Ecto neural progenitor cell (in vitro differentiated cells): ENCODE measurements at regions not wholly inside any gene's neighbourhood (a gene's known extent, or its start where the extent isn't known, plus 50 kb on each side); places are given as distances from the start of the nearest gene placed in this dataset.

ENCODE experiments used
- DNase-seq: peaks from one replicate; pipeline ENCODE4 v3.0.0-alpha.2; 2018; ENCODE audit warnings: low spot score

GRCh38 chr12:112559784-112560183, 141.0 kb downstream of the PTPN11 start:
- no peak for DNase-seq

DNA sequence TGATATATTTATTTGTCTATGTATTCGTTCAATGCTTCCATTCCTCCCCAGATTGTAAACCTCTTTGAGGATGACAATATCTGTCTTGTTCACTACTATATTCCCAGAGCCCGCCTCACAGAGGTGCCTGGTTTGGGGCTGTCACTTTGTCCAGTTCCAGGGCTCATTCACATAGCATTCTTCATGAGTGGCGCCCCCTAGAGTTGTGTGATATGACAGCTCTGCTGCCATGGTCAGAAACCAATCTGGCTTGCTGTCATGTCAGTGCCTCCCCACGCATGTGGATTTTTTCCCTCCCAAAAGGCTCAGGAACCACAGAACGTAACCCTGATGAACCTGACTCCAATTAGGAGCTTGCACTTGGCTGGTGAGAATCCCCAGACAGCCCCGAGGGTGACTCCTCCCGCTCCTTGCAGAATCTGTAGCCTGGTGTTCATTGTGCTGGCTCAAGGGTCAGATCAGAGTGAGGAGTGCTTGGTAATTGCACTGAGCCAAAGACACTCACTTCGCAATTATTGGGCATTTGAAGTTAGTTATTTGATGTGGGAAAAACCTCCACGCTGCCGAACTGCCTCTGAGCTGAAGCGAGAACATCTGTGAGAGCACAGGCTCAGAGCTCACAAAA, 145.5 kb downstream of the PTPN11 start:
- no peak for DNase-seq

GRCh38 chr12:112568641-112569040, 149.9 kb downstream of the PTPN11 start:
- no peak for DNase-seq

DNA sequence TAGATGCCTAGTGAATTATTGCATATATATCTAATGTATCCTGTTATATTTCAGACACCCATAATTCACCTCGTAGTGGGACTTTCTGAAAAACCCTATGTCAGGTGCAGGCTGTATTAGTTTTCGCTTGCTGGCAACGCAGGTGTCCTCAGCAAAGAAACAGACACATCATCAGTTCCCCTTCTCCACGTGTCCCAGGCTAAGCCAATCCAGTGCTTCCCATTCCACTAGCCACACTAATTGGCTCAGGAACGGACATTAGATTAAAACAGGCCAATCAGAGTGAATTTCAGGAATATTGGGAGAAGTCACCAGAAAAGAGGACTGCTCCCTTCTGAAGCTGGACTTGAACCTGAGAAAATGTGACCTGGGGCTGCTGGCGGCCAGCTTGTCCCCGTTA, 151.3 kb downstream of the PTPN11 start:
- DNase-seq = no peak

DNA sequence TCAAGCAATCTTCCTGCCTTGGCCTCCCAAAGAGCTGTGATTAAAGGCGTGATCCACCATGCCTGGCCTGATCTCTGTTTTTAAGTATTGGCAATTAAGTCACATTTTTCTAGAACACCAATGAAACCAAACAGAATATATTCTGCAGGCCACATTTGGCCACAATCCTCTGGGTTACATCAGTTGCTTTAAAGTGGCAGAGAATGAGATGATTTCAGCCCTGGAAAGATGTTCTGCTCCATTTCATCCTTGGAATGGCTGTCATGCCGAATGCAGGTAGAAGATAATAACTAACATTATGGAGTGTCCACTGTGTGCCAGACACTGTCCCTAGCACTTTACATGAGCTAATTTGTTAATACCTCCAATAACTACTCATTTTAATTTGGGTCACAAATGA, 154.4 kb downstream of the PTPN11 start:
- DNase-seq = no peak

DNA sequence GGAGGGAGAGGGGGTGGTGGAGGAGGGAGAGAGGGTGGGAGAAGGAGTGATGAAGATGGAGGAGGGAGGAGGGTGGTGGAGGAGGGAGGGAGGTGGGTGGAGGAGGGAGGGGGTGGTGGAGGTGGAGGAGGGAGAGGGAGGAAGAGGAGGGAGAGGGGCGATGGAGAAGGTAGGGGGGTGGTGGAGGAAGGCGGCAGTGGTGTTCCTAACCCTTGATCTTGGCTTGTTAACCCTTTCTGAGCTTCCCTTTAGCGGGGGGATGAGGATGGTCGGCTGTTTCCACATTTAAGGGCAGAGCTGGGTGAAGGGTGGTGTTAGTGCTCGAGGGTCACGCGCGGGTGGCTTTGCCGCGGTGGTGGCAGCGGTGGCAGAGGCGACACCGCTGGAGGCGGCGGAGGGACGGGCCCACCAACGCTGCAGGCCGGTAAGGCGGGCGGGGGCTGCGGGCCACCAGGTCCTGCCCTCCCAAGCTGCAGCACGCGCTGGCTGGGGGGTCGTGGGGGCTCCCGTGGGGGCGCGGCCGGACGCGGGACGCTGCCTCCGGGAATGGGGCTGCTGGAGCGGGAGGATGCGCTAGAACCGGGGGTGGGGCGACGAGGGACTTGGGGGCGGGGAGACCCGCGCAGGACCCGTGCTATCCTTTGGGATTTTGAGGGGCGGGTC, 156.3 kb downstream of the PTPN11 start:
- DNase-seq = peak; percentile 61

DNA sequence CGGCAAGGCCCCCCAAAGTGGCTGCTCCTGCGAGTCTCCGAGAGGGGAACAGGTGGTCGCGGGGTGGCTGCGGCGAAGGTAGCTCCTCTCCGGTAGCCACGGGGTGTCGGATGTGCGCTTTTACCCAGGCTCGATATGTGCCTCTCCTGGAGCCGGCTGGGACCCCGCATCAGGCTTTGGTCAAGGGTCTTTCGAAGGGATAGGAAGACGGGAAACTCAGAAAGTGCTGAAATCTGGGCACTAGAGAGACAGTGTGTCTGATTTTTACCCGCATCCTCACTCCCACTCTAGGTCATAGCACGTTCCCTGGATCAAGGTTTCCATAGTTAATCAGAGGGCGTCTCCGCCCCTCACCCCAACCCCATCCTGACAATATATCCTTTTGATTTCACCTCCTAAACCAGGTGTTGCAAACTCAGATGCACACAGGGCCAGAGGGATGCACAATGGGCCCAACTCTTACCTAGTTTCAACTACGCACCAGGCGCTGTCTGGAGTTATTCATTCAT, 156.9 kb downstream of the PTPN11 start:
- DNase-seq = no peak

DNA sequence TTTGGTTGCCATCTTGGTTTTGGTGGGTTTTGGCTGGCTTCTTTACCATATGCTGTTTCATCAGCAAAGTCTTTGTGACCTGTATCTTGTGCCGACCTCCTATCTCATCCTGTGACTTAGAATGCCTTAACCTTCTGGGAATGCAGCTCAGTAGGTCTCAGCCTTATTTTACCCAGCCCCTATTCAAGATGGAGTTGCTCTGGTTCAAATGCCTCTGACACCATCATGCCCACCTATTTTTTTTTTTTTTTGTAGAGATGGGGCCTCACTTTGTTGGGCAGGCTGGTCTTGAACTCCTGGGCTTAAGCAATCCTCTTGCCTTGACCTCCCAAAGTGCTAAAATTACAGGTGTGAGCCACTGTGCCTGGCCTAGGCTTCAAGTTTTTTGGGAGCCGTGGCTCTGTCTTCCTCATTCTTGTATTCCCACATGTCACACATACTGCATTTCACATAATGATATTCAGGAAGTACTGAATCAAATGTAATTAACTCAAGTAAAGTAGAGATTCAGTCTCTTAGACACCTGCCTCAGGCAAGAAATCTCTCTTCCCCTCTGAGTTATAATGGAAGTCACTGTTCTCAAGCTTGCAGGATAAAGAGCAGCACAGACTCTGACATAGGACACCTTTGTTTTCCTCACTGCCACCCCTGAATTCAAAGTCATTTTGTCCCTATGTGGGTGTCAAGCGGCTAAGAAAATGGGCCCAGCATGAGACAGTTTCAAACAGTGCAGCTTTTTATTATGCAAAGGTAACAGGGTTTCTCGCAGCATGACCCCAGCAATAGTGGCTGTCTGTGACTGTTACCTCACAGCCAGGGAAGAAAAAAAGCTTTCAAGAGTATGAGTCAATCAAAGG, 159.0 kb downstream of the PTPN11 start:
- no peak for DNase-seq

DNA sequence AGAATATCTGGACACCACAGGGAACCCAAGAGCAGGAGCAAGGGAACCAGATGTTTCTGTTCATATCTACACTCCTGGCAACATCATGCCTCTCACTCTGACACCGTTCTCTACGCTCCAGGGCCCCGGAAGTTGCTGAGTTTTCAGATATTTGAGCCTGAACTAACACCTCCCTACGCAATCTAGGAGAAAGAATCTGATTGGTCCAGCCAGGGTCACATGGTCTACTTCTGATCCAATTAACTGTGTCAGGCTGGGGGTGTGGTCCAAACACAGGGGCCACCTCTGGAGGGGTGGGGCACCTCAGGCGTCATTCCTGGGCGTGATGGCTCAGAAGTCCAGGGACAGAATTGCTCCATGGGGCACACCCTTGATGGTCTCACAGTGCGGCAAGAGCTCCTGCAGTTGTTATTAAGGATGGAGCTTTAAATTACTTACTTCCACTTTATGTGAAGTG, 165.5 kb downstream of the PTPN11 start:
- DNase-seq = peak; percentile 56

GRCh38 chr12:112586148-112586783, 167.5 kb downstream of the PTPN11 start:
- no peak for DNase-seq

- DNase-seq = no peak
Observed at GRCh38 chr12:112589275-112589674, 170.5 kb downstream of the PTPN11 start.

DNA sequence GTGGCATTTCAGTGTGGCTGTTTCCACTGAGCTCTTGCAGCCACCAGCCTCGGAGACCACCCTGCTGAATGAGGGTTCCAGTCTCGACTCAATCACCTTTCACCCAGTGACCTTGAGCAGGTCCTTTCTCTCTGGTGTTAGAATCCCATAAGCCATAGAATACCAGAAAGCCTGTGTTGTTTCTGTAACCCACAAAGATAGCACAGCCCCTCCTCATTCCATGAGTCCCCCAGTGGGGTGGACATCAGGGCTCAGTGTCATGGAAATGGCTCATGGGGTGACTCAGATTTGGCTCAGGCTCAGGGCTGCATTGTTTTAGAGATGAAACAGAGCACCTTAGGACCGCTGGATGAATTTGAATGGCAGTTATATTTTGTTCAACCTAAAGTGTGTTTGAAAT, 171.5 kb downstream of the PTPN11 start:
- DNase-seq = no peak

DNA sequence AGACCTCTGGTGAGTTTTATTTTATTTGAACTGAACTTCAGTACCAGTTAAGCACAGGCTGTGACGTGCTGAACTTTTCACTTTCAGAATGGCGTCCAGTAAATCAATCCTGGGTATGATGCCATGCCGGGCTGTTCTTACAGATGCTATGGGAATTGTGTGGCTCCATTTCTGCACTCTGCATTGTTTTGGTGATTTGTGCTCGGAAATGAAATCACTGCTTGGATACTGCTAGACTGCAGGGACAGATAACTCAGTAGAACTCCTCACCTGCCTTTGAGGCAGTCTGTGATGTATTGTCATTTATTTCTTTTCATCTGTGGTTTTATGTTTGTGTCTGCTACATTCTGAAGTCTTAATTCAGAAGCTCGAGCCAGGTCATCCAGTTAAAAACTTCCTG, 172.7 kb downstream of the PTPN11 start:
- DNase-seq = no peak

DNA sequence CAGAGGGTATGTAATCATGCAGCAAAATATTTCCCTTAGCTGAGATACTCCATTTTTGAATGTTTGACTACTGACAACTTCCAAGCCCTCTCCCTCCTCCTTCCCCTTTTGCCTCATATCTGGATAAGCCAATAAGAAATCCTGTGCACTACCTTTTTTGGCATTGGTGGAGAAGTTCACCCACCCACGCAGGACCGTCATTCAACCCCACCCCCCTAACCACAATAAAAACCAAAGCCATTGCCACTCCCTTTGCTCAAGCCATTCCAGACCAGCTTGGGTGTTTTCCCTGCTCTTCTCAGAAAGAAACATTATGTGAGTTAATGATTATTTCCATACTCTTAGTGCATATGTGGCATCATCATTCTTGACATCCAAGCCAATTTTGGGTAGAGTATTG, 176.7 kb downstream of the PTPN11 start:
- DNase-seq = no peak

DNA sequence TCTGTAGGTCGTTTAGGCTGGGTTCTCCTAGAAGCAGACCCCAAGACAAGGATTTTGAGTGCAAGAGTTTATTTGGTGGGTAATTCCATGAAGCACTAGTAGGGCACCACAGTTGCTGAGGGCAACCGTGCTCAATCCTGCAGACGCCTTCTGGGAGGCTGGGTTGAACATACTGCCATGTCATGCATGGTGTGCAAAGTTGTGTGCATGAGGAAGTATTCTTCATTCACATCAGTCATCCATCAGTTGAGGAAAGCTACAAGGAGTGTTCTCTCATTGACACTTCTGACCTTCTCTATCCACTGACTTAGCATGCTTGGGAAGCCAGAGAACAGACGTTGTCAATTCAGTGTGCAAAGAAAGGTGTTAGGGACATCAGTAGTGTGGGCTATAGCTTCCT, 179.2 kb downstream of the PTPN11 start:
- DNase-seq = no peak

- DNase-seq = no peak
Observed at GRCh38 chr12:112598626-112599025, 179.9 kb downstream of the PTPN11 start.

- no peak for DNase-seq
Observed at GRCh38 chr12:112599871-112600270, 181.1 kb downstream of the PTPN11 start.

GRCh38 chr12:112602150-112602549, 183.4 kb downstream of the PTPN11 start:
- DNase-seq = peak; percentile 82

GRCh38 chr12:112606611-112607365, 184.8 kb upstream of the RPH3A start:
- DNase-seq = no peak

GRCh38 chr12:112607427-112607826, 184.1 kb upstream of the RPH3A start:
- no peak for DNase-seq

DNA sequence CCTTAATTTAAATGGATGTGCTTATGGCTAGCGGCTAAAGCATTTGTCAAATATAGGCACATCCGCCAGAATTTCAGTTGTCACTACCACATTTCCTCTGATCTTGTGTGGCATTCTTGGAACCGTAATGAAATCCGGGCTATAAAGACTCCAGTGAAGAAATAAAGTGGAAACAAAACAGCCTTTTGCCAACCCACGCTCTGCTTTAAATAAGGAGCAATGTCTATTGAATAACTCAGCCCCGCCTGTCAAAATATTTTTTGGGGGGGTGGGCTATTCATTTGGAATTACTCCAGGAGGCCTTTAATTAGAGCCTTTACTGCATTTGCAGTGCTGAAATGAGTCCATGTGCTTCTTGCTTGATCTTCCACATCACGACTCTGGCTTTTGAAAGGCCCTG, 179.6 kb upstream of the RPH3A start:
- DNase-seq = no peak

GRCh38 chr12:112615196-112615595, 176.4 kb upstream of the RPH3A start:
- no peak for DNase-seq
